DOHH2 (cell line): ENCODE measurements at regions not wholly inside any gene's neighbourhood (a gene's known extent, or its start where the extent isn't known, plus 50 kb on each side); places are given as distances from the start of the nearest gene placed in this dataset.

ENCODE experiments used
- H3F3A ChIP-seq: fragments of 200-600 bp; sonication (generic), shearing (Covaris generic); 2 replicates; pipeline ENCODE4 v1.6.0; 2016; ENCODE audit warnings: antibody characterized with exemption, mild to moderate bottlenecking; ENCODE audit not compliant: control insufficient read depth, insufficient read depth
- H3K27ac ChIP-seq: fragments of 200-600 bp; sonication (generic); 2 replicates; pipeline ENCODE4 v1.5.1; 2014; ENCODE audit warnings: low read depth, mild to moderate bottlenecking, low read length, moderate library complexity
- H3K27me3 ChIP-seq: fragments of 200-600 bp; sonication (generic); 2 replicates; pipeline ENCODE4 v1.6.1; 2014; ENCODE audit warnings: mild to moderate bottlenecking, low read length, mixed read lengths; ENCODE audit not compliant: control insufficient read depth
- H3K36me3 ChIP-seq: fragments of 200-600 bp; sonication (generic); 2 replicates; pipeline ENCODE4 v1.6.1; 2014; ENCODE audit warnings: mild to moderate bottlenecking, low read length, moderate library complexity, mixed read lengths; ENCODE audit not compliant: control insufficient read depth
- H3K4me1 ChIP-seq: fragments of 200-600 bp; sonication (generic); 2 replicates; pipeline ENCODE4 v1.6.1; 2014; ENCODE audit warnings: mild to moderate bottlenecking, low read length, mixed read lengths; ENCODE audit not compliant: control insufficient read depth
- H3K4me2 ChIP-seq: fragments of 200-600 bp; sonication (generic); 2 replicates; pipeline ENCODE4 v1.6.0; 2014; ENCODE audit warnings: mild to moderate bottlenecking, low read length, moderate library complexity
- H3K4me3 ChIP-seq: fragments of 200-600 bp; sonication (generic); 2 replicates; pipeline ENCODE4 v1.5.1; 2014; ENCODE audit warnings: mild to moderate bottlenecking, low read length, mixed read lengths
- H3K79me2 ChIP-seq: fragments of 200-600 bp; sonication (generic); 2 replicates; pipeline ENCODE4 v1.6.1; 2014; ENCODE audit warnings: mild to moderate bottlenecking, low read length, mixed read lengths; ENCODE audit not compliant: control insufficient read depth
- H3K9me2 ChIP-seq: fragments of 200-600 bp; sonication (generic); replicated peaks from 2 replicates; pipeline ENCODE4 v1.6.1; 2014; ENCODE audit warnings: mild to moderate bottlenecking, low read length, mixed read lengths; ENCODE audit not compliant: control insufficient read depth
- H3K9me3 ChIP-seq: fragments of 200-600 bp; sonication (generic); 2 replicates; pipeline ENCODE4 v1.6.1; 2014; ENCODE audit warnings: antibody characterized with exemption, low read length, mixed read lengths; ENCODE audit not compliant: control insufficient read depth, insufficient read depth
- H4K20me1 ChIP-seq: fragments of 200-600 bp; sonication (generic); 2 replicates; pipeline ENCODE4 v1.6.0; 2014; ENCODE audit warnings: low read depth, mild to moderate bottlenecking, antibody characterized with exemption, low read length, moderate library complexity; ENCODE audit not compliant: control insufficient read depth, insufficient read depth
- EZH2phosphoT487 ChIP-seq: fragments of 200-600 bp; sonication (generic); IDR thresholded peaks from 2 replicates; pipeline ENCODE4 v1.6.1; 2017; ENCODE audit warnings: borderline replicate concordance, mild to moderate bottlenecking, antibody characterized with exemption, low read length, moderate library complexity, mixed read lengths
- TF ChIP-seq, protein P1 (sequence below): fragments of 200-600 bp; sonication (generic); IDR thresholded peaks from one replicate; pipeline ENCODE4 v1.5.1; 2014; ENCODE audit warnings: antibody characterized with exemption, mild to moderate bottlenecking, low read depth, low read length; ENCODE audit not compliant: poor library complexity, severe bottlenecking

DNA sequence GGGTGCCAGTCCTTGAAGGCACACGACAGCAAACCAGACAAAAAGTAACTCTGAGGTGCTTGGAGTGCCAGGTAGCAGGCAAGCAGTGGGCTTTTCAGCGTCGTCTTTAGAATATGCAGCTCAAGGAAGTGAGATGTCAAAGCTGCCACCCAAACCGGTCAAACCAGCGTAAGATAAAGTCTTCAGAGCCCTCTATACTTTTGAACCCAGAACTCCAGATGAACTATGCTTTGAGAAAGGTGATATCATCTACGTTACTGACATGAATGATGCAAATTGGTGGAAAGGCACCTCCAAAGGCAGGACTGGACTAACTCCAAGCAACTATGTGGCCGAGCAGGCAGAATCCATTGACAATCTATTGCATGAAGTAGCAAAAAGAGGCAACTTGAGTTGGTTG, 95.9 kb downstream of the TBX3 start:
- TF ChIP-seq EZH2phosphoT487 = no peak
- TF ChIP-seq, protein P1, sequence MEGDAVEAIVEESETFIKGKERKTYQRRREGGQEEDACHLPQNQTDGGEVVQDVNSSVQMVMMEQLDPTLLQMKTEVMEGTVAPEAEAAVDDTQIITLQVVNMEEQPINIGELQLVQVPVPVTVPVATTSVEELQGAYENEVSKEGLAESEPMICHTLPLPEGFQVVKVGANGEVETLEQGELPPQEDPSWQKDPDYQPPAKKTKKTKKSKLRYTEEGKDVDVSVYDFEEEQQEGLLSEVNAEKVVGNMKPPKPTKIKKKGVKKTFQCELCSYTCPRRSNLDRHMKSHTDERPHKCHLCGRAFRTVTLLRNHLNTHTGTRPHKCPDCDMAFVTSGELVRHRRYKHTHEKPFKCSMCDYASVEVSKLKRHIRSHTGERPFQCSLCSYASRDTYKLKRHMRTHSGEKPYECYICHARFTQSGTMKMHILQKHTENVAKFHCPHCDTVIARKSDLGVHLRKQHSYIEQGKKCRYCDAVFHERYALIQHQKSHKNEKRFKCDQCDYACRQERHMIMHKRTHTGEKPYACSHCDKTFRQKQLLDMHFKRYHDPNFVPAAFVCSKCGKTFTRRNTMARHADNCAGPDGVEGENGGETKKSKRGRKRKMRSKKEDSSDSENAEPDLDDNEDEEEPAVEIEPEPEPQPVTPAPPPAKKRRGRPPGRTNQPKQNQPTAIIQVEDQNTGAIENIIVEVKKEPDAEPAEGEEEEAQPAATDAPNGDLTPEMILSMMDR = no peak
- Histone ChIP-seq H3F3A (no peaks in the 10 kb centered on the region), H3K4me3 (no peak overlapping the region), H3K9me3 (no peaks in the 10 kb centered on the region; the same call in none of the 2 replicates), H3K4me2 (no peak overlapping the region), H3K36me3 (no peaks in the 10 kb centered on the region), H3K9me2 (no peaks in the 10 kb centered on the region), H3K79me2 (no peaks in the 10 kb centered on the region), H4K20me1 (no peaks in the 10 kb centered on the region), H3K4me1 (no peaks in the 10 kb centered on the region), H3K27me3 (no peaks in the 10 kb centered on the region), H3K27ac (no peak overlapping the region)

DNA sequence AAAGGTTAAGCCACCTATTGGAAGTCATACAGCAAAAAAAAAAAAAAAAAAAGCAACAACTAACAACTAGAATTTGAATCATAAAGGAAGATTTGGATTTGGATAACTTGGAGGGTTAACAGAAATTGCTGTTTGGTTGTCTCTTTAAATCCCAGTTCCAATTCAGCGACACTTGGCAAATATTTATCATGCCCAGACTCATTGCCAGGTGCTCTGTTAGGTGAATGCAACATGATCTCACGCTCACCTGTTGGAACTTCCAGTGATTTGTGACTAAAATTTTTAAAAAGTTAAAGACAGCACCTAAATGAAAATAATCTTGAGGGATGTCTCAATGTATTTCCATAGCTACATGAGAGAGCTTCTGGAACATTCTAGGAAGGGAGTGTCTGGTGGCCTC, 103.7 kb downstream of the TBX3 start:
- H3K27ac ChIP-seq = no peak overlapping the region
- no peaks in the 10 kb centered on the region for H3F3A ChIP-seq
- no peak overlapping the region for H3K4me2 ChIP-seq
- no peak overlapping the region for H3K4me3 ChIP-seq
- H3K9me2 ChIP-seq = no peaks in the 10 kb centered on the region
- H3K9me3 ChIP-seq = no peaks in the 10 kb centered on the region
- TF ChIP-seq EZH2phosphoT487 = no peak
- TF ChIP-seq, protein P1 = no peak
- H3K27me3 ChIP-seq = no peaks in the 10 kb centered on the region
- no peaks in the 10 kb centered on the region for H3K36me3 ChIP-seq
- H3K4me1 ChIP-seq = no peaks in the 10 kb centered on the region
- no peaks in the 10 kb centered on the region for H4K20me1 ChIP-seq
- H3K79me2 ChIP-seq = no peaks in the 10 kb centered on the region

DNA sequence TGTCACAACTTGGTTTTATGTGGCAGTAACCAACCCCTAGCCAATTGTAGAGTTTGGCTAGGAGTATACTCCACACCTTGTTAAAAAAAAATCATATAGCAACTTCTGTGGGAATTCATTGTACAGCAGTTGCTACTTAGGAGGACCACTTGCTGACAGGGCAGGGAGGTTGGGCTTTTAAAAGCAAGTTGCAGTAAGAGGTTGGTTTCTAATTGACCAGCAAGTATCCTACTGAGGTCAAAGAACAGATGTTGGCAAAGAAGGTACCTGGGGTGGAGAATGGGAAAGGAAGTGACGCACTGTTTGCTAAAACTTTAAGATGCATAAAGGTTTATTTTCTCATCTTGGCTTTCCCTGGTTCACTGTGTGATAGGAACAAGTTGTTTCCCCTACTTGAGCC, 104.6 kb downstream of the TBX3 start:
- TF ChIP-seq, protein P1 = no peak
- TF ChIP-seq EZH2phosphoT487 = no peak
- H3K4me1 ChIP-seq = no peaks in the 10 kb centered on the region
- no peaks in the 10 kb centered on the region for H4K20me1 ChIP-seq
- no peaks in the 10 kb centered on the region for H3K79me2 ChIP-seq
- H3K27me3 ChIP-seq = no peaks in the 10 kb centered on the region
- H3K4me3 ChIP-seq = no peak overlapping the region
- H3K27ac ChIP-seq = no peak overlapping the region
- no peaks in the 10 kb centered on the region for H3F3A ChIP-seq
- H3K36me3 ChIP-seq = no peaks in the 10 kb centered on the region
- H3K9me2 ChIP-seq = no peaks in the 10 kb centered on the region
- H3K9me3 ChIP-seq = no peaks in the 10 kb centered on the region
- no peak overlapping the region for H3K4me2 ChIP-seq

DNA sequence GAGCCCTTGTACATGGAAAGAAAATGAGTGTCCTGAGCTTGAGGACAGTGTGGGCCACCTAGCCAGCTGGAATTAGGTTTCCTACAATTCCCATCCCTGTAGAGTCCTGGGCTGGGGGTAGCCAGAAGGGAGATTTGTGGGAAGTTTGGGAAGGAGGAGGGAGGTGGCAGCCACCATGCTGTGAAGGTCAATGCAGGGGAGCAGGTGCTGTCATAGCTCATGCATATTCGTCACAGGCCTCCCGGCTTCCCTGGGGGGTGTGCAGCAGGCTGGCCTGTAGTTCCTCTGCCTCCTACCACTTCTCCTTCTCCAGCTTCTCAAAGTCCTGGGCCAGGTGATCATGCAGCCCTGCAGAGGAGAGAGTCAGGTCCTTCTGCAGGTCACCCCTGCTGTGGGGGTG, 121.3 kb downstream of the TBX3 start:
- Histone ChIP-seq H3K36me3 (no peaks in the 10 kb centered on the region), H3K4me3 (no peak overlapping the region), H3K27ac (no peak overlapping the region), H3K9me3 (no peaks in the 10 kb centered on the region), H3K4me1 (peaks cover 8% of the 10 kb centered on the region), H3K79me2 (no peaks in the 10 kb centered on the region), H4K20me1 (no peaks in the 10 kb centered on the region), H3K9me2 (no peaks in the 10 kb centered on the region), H3K27me3 (peaks cover 4% of the 10 kb centered on the region; the same call in 1 of the 2 replicates), H3F3A (no peaks in the 10 kb centered on the region), H3K4me2 (no peak overlapping the region)
- TF ChIP-seq EZH2phosphoT487 = no peak
- TF ChIP-seq, protein P1 = no peak
